H9 (cell line): ENCODE measurements at regions not wholly inside any gene's neighbourhood (a gene's known extent, or its start where the extent isn't known, plus 50 kb on each side); places are given as distances from the start of the nearest gene placed in this dataset.

Experiments used
- DNase-seq: peaks from one replicate; pipeline ENCODE4 v3.0.0-alpha.2; 2017
- H2AFZ ChIP-seq: one replicate; pipeline ENCODE4 v1.6.1; 2013; ENCODE audit warnings: mild to moderate bottlenecking, low read length, control low read depth, moderate library complexity
- H2AK5ac ChIP-seq: 2 replicates; pipeline ENCODE4 v1.6.1; 2013; ENCODE audit warnings: low read length, control low read depth, mixed read lengths; ENCODE audit not compliant: insufficient read length
- H2BK120ac ChIP-seq: one replicate; pipeline ENCODE4 v1.6.1; 2013; ENCODE audit warnings: low read depth, mild to moderate bottlenecking, low read length, control low read depth, inconsistent platforms; ENCODE audit not compliant: poor library complexity, severe bottlenecking
- H2BK12ac ChIP-seq: 2 replicates; pipeline ENCODE4 v1.6.1; 2013; ENCODE audit warnings: low read length, control low read depth, mixed read lengths, low read depth; ENCODE audit not compliant: insufficient read length
- H2BK15ac ChIP-seq: 2 replicates; pipeline ENCODE4 v1.6.1; 2013; ENCODE audit warnings: low read depth, low read length, control low read depth
- H2BK20ac ChIP-seq: one replicate; pipeline ENCODE4 v1.6.1; 2013; ENCODE audit warnings: low read depth, mild to moderate bottlenecking, low read length, control low read depth, inconsistent platforms; ENCODE audit not compliant: poor library complexity, severe bottlenecking
- H2BK5ac ChIP-seq: 2 replicates; pipeline ENCODE4 v1.6.1; 2013; ENCODE audit warnings: low read length, control low read depth, mixed read lengths; ENCODE audit not compliant: insufficient read length
- H3K14ac ChIP-seq: 2 replicates; pipeline ENCODE4 v1.6.1; 2013; ENCODE audit warnings: low read length, control low read depth; ENCODE audit not compliant: insufficient read depth
- H3K18ac ChIP-seq: 2 replicates; pipeline ENCODE4 v1.6.1; 2013; ENCODE audit warnings: low read depth, mild to moderate bottlenecking, mixed read lengths, low read length, control low read depth; ENCODE audit not compliant: insufficient read length
- H3K23ac ChIP-seq: 2 replicates; pipeline ENCODE4 v1.6.1; 2013; ENCODE audit warnings: low read length, control low read depth, mixed read lengths, low read depth; ENCODE audit not compliant: insufficient read length
- H3K23me2 ChIP-seq: 2 replicates; pipeline ENCODE4 v1.6.1; 2013; ENCODE audit warnings: low read depth, mild to moderate bottlenecking, mixed read lengths, low read length, control low read depth; ENCODE audit not compliant: insufficient read length, poor library complexity, severe bottlenecking
- H3K27ac ChIP-seq: 2 replicates; pipeline ENCODE4 v1.5.1; 2013; ENCODE audit warnings: low read length, control low read depth, mixed read lengths, low read depth; ENCODE audit not compliant: insufficient read length
- H3K27me3 ChIP-seq: 2 replicates; pipeline ENCODE4 v1.6.1; 2013; ENCODE audit warnings: low read length, control low read depth, inconsistent platforms; ENCODE audit not compliant: insufficient read depth
- H3K4ac ChIP-seq: 2 replicates; pipeline ENCODE4 v1.6.1; 2013; ENCODE audit warnings: low read depth, mild to moderate bottlenecking, control low read depth, inconsistent platforms, low read length, moderate library complexity
- H3K4me1 ChIP-seq: 2 replicates; pipeline ENCODE4 v1.6.1; 2013; ENCODE audit warnings: low read length, control low read depth, inconsistent platforms; ENCODE audit not compliant: insufficient read depth
- H3K4me2 ChIP-seq: 2 replicates; pipeline ENCODE4 v1.6.1; 2013; ENCODE audit warnings: low read length, control low read depth, mixed read lengths; ENCODE audit not compliant: insufficient read length, insufficient read depth
- H3K56ac ChIP-seq: 2 replicates; pipeline ENCODE4 v1.6.1; 2013; ENCODE audit warnings: low read depth, mild to moderate bottlenecking, mixed read lengths, low read length, control low read depth; ENCODE audit not compliant: insufficient read length
- H3K79me1 ChIP-seq: 2 replicates; pipeline ENCODE4 v1.6.1; 2013; ENCODE audit warnings: low read depth, mild to moderate bottlenecking, moderate library complexity, low read length, control low read depth, inconsistent platforms; ENCODE audit not compliant: insufficient read depth, poor library complexity, severe bottlenecking
- H3K79me2 ChIP-seq: 2 replicates; pipeline ENCODE4 v1.6.1; 2013; ENCODE audit warnings: low read length, control low read depth, inconsistent platforms; ENCODE audit not compliant: insufficient read depth
- H3K9ac ChIP-seq: 2 replicates; pipeline ENCODE4 v1.6.1; 2013; ENCODE audit warnings: low read length, control low read depth, mixed read lengths; ENCODE audit not compliant: insufficient read length; ENCODE audit errors: extremely low read depth
- H3K9me3 ChIP-seq: one replicate; pipeline ENCODE4 v1.6.1; 2013; ENCODE audit warnings: low read depth, low read length, inconsistent platforms; ENCODE audit not compliant: control insufficient read depth
- H3T11ph ChIP-seq: one replicate; pipeline ENCODE4 v1.6.1; 2013; ENCODE audit warnings: mild to moderate bottlenecking, low read length, control low read depth, inconsistent platforms
- H4K20me1 ChIP-seq: one replicate; pipeline ENCODE4 v1.6.1; 2013; ENCODE audit not compliant: control insufficient read depth, insufficient read length, insufficient read depth
- H4K5ac ChIP-seq: 2 replicates; pipeline ENCODE4 v1.6.1; 2013; ENCODE audit warnings: low read depth, mild to moderate bottlenecking, mixed read lengths, low read length, control low read depth; ENCODE audit not compliant: insufficient read length
- H4K8ac ChIP-seq: replicated peaks from 2 replicates; pipeline ENCODE4 v1.6.1; 2013; ENCODE audit warnings: low read length, control low read depth, mixed read lengths, low read depth; ENCODE audit not compliant: insufficient read length
- H4K91ac ChIP-seq: 2 replicates; pipeline ENCODE4 v1.6.1; 2013; ENCODE audit warnings: low read depth, mild to moderate bottlenecking, moderate library complexity, mixed read lengths, low read length, control low read depth; ENCODE audit not compliant: insufficient read length
- H3K27ac Mint-ChIP-seq, 3 experiments: 2 replicates in 2 of 3; 3 replicates in 1 of 3; pipeline ENCODE4 v1.8.0; 2020 to 2021; ENCODE audit warnings: mixed read lengths in 3 of 3, mild to moderate bottlenecking in 1 of 3, moderate library complexity in 1 of 3
- H3K27me3 Mint-ChIP-seq: 2 replicates; pipeline ENCODE4 v1.8.0; 2021; ENCODE audit warnings: low read depth, mild to moderate bottlenecking, moderate library complexity, mixed read lengths
- H3K36me3 Mint-ChIP-seq, 3 experiments: 2 replicates in 2 of 3; 3 replicates in 1 of 3; pipeline ENCODE4 v1.8.0; 2020 to 2021; ENCODE audit warnings: low read depth in 3 of 3, mixed read lengths in 3 of 3; ENCODE audit not compliant: insufficient read depth in 1 of 3
- H3K4me1 Mint-ChIP-seq, 2 experiments: 2 replicates each; pipeline ENCODE4 v1.8.0; 2020; ENCODE audit warnings: mixed read lengths in 2 of 2
- H3K4me3 Mint-ChIP-seq, 2 experiments: 2 replicates in 1 of 2; 3 replicates in 1 of 2; pipeline ENCODE4 v1.8.0; 2020 to 2021; ENCODE audit warnings: mild to moderate bottlenecking in 2 of 2, mixed read lengths in 2 of 2, moderate library complexity in 1 of 2
- H3K9me3 Mint-ChIP-seq, 2 experiments: 2 replicates in 1 of 2; 3 replicates in 1 of 2; pipeline ENCODE4 v1.8.0; 2020; ENCODE audit warnings: mild to moderate bottlenecking in 2 of 2, mixed read lengths in 2 of 2, moderate library complexity in 1 of 2
- WGBS: extraction: QIAGEN DNeasy Blood & Tissue Kit; methylation state at CpG from one replicate; pipeline ENCODE4 v1.1.7; 2013; ENCODE audit warnings: missing lambda C conversion rate, low lambda C conversion rate, mixed read lengths; ENCODE audit not compliant: insufficient read length; ENCODE audit errors: extremely low coverage; 5-methylcytosine and 5-hydroxymethylcytosine counted together
- TF ChIP-seq, protein P1 (sequence below): fragments of 200-600 bp; sonication (generic); conservative IDR thresholded peaks from 3 replicates; pipeline ENCODE4 v1.8.0; 2021; ENCODE audit warnings: antibody characterized with exemption, mild to moderate bottlenecking

DNA sequence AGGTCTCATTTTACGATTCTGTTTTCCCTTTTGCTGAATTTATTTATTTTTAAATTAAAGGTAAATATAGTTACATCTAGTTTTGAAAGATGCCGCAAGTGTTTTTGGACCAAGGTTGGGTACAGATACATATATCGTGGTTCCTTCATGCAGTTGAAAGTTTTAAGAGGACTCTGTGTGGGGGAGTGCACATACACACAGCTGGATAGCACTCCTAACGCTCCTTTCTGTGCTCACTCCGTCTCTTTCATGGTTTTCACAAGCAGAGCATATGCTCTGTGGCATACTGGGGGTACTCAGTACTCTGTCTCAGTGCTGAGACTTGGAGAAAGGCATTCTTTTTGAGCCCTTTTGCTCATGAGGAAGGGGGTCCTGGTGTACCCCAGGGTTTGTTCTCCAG is 307.5 kb downstream of the DOCK8 start:
- Histone ChIP-seq H3K4me1 (no peaks in the 10 kb centered on the region), H2BK15ac (no peak overlapping the region), H3K23me2 (no peaks in the 10 kb centered on the region), H3K4me2 (no peak overlapping the region), H2BK20ac (no peak overlapping the region), H4K8ac (no peak overlapping the region), H3T11ph (no peak overlapping the region), H4K20me1 (no peaks in the 10 kb centered on the region), H2AK5ac (no peak overlapping the region), H2AFZ (no peak overlapping the region), H4K91ac (no peak overlapping the region), H3K79me2 (no peaks in the 10 kb centered on the region; the same call in 1 of the 2 replicates), H3K9me3 (no peaks in the 10 kb centered on the region), H3K27ac (no peak overlapping the region), H2BK120ac (no peak overlapping the region), H2BK12ac (no peak overlapping the region), H3K56ac (no peak overlapping the region), H3K23ac (no peak overlapping the region), H3K9ac (no peak overlapping the region), H2BK5ac (no peak overlapping the region), H3K18ac (no peak overlapping the region), H3K4ac (no peak overlapping the region), H4K5ac (no peak overlapping the region), H3K27me3 (no peaks in the 10 kb centered on the region), H3K79me1 (peaks cover 5% of the 10 kb centered on the region), H3K14ac (no peak overlapping the region)
- no peak for DNase-seq
- no peaks in the 10 kb centered on the region for H3K9me3 Mint-ChIP-seq
- no peak overlapping the region for H3K27ac Mint-ChIP-seq
- H3K4me1 Mint-ChIP-seq = peaks cover 4 to 8% of the 10 kb centered on the region in 2 experiments
- H3K36me3 Mint-ChIP-seq = peaks cover 0 to 6% (median 3%) of the 10 kb centered on the region in 3 experiments; a peak in 3 of 7 replicates
- no peak overlapping the region for H3K4me3 Mint-ChIP-seq
- TF ChIP-seq, protein P1, sequence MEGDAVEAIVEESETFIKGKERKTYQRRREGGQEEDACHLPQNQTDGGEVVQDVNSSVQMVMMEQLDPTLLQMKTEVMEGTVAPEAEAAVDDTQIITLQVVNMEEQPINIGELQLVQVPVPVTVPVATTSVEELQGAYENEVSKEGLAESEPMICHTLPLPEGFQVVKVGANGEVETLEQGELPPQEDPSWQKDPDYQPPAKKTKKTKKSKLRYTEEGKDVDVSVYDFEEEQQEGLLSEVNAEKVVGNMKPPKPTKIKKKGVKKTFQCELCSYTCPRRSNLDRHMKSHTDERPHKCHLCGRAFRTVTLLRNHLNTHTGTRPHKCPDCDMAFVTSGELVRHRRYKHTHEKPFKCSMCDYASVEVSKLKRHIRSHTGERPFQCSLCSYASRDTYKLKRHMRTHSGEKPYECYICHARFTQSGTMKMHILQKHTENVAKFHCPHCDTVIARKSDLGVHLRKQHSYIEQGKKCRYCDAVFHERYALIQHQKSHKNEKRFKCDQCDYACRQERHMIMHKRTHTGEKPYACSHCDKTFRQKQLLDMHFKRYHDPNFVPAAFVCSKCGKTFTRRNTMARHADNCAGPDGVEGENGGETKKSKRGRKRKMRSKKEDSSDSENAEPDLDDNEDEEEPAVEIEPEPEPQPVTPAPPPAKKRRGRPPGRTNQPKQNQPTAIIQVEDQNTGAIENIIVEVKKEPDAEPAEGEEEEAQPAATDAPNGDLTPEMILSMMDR = no peak
- H3K27me3 Mint-ChIP-seq = no peaks in the 10 kb centered on the region
- no CpG with 5 or more reads among the region's 5 CpGs for WGBS
